ENCODE measurements at regions not wholly inside any gene's neighbourhood (a gene's known extent, or its start where the extent isn't known, plus 50 kb on each side); places are given as distances from the start of the nearest gene placed in this dataset.

GRCh38 chr4:12200226-12200625 is 771.5 kb upstream of the HS3ST1 start:
- TF ChIP-seq CTCF (conservative IDR thresholded peaks at IDR 0.05; ENCODE audit: low read depth, low read length): no peak
- no peak for TF ChIP-seq EZH2phosphoT487 (IDR thresholded peaks at IDR 0.05; ENCODE audit: borderline replicate concordance, low read length)
- TF ChIP-seq EZH2 (IDR thresholded peaks at IDR 0.05; ENCODE audit: low read length, unreplicated experiment): no peak

All from PC-3 (cell line).